ENCODE measurements at regions not wholly inside any gene's neighbourhood (a gene's known extent, or its start where the extent isn't known, plus 50 kb on each side); places are given as distances from the start of the nearest gene placed in this dataset.

DNA sequence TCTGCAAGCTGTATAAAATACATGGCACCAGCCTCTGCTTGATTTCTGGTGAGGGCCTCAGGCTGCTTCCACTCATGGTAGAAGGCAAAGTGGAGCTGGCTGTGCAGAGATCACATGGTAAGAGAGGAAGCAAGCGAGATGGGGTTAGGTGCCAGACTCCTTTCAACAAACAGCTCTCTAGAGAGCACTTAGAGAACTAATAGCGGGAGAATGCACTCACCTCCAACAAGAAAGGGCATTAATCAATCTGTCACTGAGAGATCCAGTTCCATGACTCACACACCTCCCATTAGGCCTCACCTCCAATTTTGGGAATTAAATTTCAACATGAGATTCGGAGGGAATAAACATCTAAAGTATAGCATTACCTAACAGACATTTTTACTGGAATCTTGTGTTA, 644.1 kb upstream of the ARRDC4 start:
- DNase-seq (ENCODE audit: low read depth), result peak; percentile 41
- in situ Hi-C loops (cut with HindIII; ENCODE audit: low pct_unique_long_range_greater_than_20kb, low sequenced_read_pairs), result no loop called here

DNA sequence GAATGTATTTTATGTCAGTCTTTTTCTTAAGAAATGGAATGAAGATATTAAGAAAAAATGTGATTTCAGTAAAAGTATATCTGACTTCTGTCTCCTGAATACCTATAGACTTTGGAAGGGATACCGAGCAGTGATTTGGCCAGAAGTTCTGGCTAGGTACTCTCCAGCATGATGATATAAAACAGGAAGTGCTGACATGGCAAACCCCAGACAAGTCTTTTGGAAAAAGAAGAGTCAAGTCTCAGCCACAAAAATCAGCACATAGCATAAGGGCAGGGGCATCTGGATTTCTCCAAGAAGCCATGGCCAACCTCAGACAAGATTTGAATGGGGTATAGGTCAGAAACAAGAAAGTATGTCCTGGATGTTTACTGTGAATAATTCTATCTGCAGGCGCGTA, 643.3 kb upstream of the ARRDC4 start:
- DNase-seq (ENCODE audit: low read depth), result no peak
- in situ Hi-C loops (cut with HindIII; ENCODE audit: low pct_unique_long_range_greater_than_20kb, low sequenced_read_pairs), result no loop called here

DNA sequence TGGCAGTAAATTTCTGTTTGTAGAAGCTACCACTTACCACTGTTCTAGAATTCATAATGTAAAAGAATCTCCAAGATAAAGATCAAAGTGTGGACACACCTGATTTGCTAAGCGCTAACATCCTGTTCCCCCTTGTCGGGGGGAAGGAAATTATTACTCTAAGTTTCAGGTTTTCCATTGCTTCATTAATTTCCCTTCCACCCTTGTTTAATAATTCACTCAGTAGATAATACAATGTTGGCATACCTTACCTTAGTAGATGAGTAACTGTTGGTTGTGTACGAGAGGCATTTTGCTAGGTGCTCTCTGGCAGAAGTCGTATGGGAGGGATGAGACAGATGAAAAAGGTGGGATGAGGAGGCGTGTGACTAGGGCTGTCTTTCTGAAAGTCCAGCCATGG, 641.2 kb upstream of the ARRDC4 start:
- in situ Hi-C loops (cut with HindIII; ENCODE audit: low pct_unique_long_range_greater_than_20kb, low sequenced_read_pairs), result no loop called here
- peak; percentile 95 for DNase-seq (ENCODE audit: low read depth)

DNA sequence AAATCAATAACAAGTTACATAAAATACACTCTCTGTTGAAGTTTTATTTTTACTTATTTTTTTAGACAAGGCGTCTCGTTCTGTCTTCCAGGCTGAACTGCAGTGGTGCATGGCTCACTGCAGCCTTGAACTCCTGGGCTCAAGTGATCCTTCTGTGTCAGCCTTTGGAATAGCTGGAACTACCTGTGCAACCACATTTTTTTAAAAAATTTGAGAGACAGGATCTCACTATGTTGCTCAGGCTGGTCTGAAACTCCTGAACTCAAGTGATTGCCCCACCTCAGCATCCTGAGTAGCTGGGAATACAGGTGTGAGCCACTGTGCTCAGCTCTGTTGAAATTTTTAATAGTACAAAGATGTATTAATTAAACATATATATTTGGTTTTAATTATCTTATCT, 614.3 kb upstream of the ARRDC4 start:
- in situ Hi-C loops (cut with HindIII; ENCODE audit: low pct_unique_long_range_greater_than_20kb, low sequenced_read_pairs), result no loop called here
- no peak for DNase-seq (ENCODE audit: low read depth)

DNA sequence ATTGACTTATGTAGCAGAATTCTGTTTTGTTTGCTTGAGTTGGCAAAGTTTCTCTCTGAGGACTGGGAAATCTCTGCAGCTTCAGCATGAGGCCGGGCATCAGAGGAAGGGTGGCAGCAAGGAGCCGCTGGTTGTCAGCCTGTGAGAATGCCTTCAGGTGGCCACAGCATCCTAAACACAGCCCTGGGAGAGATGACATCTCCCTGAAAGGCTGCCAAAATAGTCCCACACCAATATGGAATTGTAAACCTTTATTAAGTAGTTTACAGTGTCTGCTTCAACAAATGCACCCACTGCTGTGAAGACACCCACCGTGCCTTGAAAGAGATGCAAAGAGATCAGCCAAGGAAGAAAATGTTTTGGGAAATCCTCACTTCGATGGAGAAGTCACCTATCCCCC, 609.7 kb upstream of the ARRDC4 start:
- DNase-seq (ENCODE audit: low read depth), result no peak
- in situ Hi-C loops (cut with HindIII; ENCODE audit: low pct_unique_long_range_greater_than_20kb, low sequenced_read_pairs), result no loop called here

DNA sequence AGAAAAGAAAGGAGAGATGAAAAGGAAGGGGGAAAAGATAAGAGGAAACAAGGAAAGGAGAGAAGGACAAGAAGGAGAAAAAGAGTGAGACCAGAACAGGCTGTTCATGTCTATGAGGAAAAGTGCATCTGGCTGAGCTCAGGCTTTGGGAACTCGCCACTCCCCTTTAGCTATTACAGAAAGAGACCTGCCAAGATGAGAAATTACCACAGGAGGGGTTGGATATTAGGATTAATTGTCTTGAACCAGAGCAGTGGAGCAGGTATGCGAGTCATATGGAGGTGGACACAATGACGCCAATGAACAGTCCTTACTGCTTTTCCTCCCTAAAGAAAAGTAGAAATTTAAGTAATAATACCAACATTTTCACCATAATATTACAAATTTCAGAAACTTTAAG, 577.0 kb upstream of the ARRDC4 start:
- in situ Hi-C loops (cut with HindIII; ENCODE audit: low pct_unique_long_range_greater_than_20kb, low sequenced_read_pairs), result no loop called here
- no peak for DNase-seq (ENCODE audit: low read depth)

DNA sequence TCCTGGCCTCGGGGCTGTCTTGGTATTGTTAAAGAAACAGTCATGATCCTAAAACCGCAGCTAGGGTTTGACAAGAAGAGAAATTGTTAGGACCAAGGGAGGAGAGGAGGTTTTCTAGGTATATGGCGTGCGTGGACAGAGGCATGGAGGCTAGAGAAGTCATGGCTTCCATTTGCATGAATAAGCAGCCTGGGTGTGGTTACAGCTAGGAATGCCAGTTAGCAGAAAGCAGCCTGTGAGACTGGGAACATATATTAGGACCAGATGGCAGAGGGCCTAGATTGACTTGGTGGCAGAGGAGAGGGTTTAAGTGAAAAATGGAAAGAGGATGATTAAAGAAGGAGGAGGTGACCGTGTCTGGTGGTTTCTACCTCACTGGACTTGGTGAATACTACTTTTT, 573.6 kb upstream of the ARRDC4 start:
- in situ Hi-C loops (cut with HindIII; ENCODE audit: low pct_unique_long_range_greater_than_20kb, low sequenced_read_pairs), result no loop called here
- no peak for DNase-seq (ENCODE audit: low read depth)

DNA sequence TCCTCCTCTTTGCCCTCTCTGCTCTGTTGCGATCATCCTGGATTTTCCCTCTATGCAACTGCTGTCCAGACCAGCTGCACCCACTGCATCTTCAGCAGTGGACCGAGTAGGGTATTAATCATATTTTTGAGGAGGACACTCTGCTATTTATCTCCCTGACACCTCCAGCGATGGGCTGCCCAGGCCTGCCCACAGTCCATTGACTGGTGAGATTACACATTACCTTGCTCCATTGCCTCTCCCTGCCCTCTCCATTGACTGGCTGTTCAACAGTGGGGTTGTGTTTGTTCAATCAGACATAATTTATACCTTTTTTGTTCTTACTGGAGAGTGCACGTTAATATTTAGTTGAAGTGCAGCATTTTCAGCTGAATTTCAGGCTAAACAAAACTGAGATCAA, 559.3 kb upstream of the ARRDC4 start:
- DNase-seq (ENCODE audit: low read depth), result no peak
- in situ Hi-C loops (cut with HindIII; ENCODE audit: low pct_unique_long_range_greater_than_20kb, low sequenced_read_pairs), result no loop called here

DNA sequence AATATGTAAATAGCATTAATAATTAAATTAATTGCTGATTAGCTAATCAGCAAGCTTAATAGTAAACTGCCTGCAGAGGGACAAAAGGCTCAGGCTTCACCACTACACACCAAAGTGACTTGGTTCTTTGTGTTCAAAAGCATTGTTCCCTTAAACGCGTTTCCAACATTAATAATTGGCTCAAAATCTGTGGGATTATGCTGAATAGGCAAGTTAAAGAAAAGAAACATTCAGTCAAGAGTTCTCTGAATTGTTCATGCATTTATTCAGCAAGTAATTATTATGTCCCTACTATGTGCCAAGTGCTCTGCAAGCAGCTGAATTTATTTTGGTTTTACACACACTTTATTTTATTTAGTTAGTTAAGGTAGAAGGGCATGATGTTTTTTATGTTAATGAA, 558.5 kb upstream of the ARRDC4 start:
- in situ Hi-C loops (cut with HindIII; ENCODE audit: low pct_unique_long_range_greater_than_20kb, low sequenced_read_pairs), result no loop called here

DNA sequence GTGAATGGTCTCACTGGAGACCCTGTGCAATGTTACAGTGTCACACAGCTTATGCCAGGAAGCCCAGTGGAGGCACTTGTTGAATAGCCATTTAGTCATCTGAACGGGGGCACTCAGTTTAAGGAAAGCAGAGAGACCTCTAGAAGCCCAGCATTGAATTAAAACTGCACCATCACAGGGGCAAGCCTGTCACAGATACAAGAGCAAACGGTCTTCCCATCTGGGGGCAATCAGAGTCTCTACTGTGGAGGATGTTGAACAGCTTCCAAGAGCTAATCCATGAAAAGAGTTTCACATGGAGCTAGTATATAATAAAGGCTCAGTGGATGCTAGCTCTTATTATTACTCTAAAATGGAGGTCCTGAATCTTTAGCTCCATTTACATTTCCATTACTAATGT, 553.7 kb upstream of the ARRDC4 start:
- no peak for DNase-seq (ENCODE audit: low read depth)
- in situ Hi-C loops (cut with HindIII; ENCODE audit: low pct_unique_long_range_greater_than_20kb, low sequenced_read_pairs), result no loop called here

More for the DNA sequence above, 558.5 kb upstream of the ARRDC4 start:
- no peak for DNase-seq (ENCODE audit: low read depth)

DNA sequence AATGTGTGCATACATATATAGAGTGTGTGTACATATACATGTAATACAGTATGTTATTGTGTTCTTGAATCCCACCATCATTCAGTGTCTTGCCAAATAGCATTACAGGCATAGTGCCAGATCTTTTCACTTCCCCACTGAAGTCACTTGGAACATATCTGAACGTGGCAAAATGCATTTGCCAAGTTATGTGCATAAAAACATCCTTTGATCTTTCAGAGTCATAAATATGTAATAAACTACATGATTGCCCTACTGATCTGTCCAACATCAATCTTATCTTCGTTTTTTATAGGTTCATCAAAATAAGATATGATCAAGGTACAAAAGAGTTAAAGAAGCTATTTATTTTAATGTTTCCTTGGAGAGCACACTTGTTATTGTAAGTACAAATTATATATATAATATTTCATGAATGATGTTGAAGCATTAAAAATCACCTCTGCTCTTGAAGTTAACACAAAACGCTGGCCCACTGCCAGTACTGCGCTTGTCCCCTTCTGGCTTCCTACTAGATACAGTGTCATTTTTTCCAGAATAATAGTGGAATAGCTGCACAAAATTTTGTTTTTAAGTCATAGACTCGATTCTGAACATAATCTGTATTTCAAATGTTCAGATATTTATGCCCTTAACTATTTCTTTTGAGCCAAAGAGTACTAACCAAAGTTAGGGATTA, 549.5 kb upstream of the ARRDC4 start:
- DNase-seq (ENCODE audit: low read depth), result no peak
- in situ Hi-C loops (cut with HindIII; ENCODE audit: low pct_unique_long_range_greater_than_20kb, low sequenced_read_pairs), result no loop called here

DNA sequence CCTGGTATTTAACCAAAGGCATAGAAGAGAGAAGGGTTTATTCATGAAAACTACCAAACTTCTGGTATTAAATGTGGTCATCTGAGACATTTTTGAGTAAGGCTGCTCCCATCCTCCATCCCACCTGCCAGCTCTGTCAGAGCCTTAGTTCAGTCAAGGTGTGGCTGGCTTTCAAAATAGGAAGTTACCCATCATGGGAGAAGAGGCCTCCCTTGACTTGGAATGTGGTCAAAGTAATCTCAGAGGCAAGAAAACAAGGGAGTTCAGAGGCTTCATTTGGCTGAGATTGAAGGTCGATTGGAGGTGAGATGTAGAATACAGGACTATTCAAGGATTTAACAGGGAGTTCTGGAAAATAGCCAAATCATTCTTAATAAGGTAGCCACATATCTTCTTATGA, 540.4 kb upstream of the ARRDC4 start:
- in situ Hi-C loops (cut with HindIII; ENCODE audit: low pct_unique_long_range_greater_than_20kb, low sequenced_read_pairs), result no loop called here
- DNase-seq (ENCODE audit: low read depth), result no peak

DNA sequence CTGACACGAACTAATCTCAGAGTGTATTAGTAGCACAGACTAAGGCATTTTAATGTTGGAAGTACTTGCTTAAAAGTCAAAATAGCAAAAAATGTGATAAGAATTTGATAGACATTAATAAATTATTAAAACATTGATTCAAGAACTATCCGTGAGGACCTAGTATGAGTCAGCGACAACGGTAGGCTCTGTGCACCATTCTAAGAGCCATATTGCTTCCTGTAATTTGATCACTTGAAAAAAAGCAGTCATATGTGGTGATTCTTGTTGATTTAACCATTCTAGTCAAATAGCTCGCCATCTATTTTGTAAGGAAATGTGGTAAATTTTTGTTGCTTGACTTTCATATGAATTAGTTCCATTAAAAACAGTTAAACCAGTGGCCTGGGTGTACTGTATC, 534.9 kb upstream of the ARRDC4 start:
- DNase-seq (ENCODE audit: low read depth), result peak; percentile 5
- in situ Hi-C loops (cut with HindIII; ENCODE audit: low pct_unique_long_range_greater_than_20kb, low sequenced_read_pairs), result no loop called here

DNA sequence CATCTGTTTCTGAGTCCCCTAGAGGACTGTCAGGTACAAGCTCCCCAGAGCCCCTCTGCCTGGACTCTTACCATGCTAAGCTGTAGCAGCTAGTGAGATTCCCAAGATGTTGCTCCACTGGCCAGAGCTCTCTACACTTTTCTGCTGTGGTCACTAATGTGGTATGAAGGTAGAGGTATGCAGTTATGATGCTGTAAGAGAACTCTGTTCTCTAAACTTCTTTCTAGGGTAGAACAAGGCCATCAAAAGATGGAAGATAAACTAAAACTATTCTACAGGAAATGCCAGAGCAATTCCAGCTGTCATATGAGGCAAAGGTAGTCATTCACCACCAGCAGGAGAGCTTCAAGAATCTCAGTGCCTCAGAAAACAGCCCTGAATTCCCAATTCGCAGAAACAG, 517.4 kb upstream of the ARRDC4 start:
- in situ Hi-C loops (cut with HindIII; ENCODE audit: low pct_unique_long_range_greater_than_20kb, low sequenced_read_pairs), result no loop called here

DNA sequence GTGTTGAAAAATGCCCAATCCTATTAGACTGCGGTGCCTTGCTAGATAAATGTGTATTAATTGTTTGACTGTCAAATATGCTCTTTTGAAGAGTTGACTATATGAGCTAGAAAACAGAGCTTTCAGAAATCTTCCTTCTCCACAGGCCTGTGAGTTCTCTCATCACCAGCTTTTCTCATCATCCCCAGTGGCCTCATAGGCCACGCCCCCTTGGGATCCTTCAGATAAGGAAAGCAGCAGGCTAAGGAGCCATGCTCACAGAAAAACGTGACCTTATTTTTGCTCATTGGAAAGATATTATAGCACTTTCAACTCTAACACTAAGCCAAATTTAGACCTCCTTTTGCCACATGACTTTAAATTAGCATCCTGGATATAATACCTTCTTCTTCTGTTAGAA, 514.4 kb upstream of the ARRDC4 start:
- in situ Hi-C loops (cut with HindIII; ENCODE audit: low pct_unique_long_range_greater_than_20kb, low sequenced_read_pairs), result no loop called here

More for the DNA sequence above, 517.4 kb upstream of the ARRDC4 start:
- DNase-seq (ENCODE audit: low read depth), result no peak

DNA sequence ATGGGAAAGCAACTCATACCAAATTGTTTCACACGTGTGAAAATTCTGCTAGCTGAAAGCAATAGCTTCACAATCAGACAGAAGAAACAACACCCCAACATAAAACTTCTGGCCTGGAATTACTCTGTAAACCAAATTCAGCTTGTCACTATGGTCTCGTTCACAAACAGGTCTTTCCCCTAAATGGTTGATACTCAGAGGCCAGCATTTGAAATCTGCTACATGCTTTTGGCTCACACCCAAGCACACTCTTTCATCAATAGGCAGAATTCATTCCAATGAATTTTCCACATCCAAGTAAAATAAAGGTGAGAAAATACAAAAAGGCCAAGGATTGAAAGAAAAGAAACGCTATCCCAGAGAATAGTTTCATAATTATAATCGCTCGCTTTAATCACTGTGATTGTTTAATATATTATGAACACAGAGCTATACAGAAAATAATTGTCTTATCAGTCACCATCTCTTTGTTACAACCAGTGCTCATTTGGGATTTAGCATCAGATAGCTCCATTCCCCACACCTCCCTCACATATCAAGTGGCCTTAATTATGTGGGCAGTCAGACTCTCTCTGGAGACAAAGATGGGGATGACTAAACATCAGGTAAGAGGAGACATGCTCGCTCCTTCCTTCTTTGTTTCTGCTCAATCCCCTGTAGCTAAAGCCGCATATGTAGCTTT, 503.8 kb upstream of the ARRDC4 start:
- in situ Hi-C loops (cut with HindIII; ENCODE audit: low pct_unique_long_range_greater_than_20kb, low sequenced_read_pairs), result no loop called here
- DNase-seq (ENCODE audit: low read depth), result no peak

More for the DNA sequence above, 514.4 kb upstream of the ARRDC4 start:
- no peak for DNase-seq (ENCODE audit: low read depth)

DNA sequence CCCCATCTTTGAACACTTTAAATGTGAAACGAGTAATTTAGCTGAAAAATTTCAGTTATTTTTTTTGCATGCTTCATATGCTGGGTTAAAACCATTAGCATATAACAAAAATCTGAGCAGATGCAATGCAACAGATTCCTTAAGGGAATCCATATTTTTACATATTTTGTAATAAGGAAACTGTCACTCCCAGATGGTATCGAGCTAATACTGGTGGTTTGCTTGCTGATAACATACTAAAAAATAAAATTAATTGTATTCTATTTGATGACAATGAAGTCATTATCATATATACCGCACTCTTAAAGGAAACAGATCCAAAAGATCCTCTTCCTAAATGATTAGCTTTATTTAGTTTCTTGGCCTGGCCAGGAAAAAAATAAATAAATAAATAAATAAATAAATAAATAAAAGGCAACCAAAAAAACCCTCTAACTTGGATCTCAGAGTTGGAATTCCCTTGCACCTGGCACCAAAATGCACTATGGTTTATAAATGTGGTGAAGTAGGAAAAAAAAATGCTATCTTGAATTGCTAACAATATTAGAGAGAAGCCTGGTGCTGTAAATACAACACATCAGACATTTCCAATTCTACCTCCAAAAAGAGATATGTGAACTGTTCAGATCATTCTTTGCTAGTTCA, 503.2 kb upstream of the ARRDC4 start:
- in situ Hi-C loops (cut with HindIII; ENCODE audit: low pct_unique_long_range_greater_than_20kb, low sequenced_read_pairs), result no loop called here
- DNase-seq (ENCODE audit: low read depth), result no peak

DNA sequence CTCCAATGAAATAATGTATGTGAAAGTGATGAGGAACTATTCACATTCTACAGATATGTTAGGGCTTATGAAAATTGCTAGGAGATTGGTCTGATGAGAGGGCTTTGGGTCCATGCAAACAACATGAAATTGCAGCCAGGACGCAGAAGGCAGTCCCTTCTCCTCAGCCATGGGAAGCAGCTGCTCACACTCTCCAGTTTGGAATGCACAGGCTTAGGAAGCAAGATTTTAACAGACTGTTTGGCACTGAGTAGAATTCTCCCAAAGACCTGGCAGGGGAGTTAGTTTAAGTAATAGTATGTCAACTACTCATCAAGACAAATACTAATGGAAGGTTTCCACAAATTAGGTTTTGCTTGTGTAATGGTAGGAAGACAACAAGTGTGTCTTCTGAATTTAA, 500.7 kb upstream of the ARRDC4 start:
- in situ Hi-C loops (cut with HindIII; ENCODE audit: low pct_unique_long_range_greater_than_20kb, low sequenced_read_pairs), result no loop called here
- no peak for DNase-seq (ENCODE audit: low read depth)

DNA sequence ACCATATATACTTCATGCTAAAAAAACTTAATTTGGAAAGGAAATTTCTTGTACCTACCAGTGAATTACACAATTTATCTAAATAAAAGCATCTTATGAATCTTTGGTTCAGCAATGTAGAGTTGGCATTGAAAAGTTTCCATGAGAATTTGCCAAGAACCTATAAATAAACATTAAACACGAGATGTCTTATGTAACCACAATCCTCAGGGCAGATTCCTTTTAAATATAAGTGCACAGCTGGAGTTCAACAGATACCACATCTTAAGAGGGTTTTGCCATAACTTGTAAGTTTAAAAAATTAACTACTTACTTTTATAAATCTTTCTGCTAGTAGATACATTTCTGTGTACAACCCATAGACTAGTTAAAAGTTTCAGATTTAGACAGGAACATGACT, 499.3 kb upstream of the ARRDC4 start:
- in situ Hi-C loops (cut with HindIII; ENCODE audit: low pct_unique_long_range_greater_than_20kb, low sequenced_read_pairs), result no loop called here
- no peak for DNase-seq (ENCODE audit: low read depth)

DNA sequence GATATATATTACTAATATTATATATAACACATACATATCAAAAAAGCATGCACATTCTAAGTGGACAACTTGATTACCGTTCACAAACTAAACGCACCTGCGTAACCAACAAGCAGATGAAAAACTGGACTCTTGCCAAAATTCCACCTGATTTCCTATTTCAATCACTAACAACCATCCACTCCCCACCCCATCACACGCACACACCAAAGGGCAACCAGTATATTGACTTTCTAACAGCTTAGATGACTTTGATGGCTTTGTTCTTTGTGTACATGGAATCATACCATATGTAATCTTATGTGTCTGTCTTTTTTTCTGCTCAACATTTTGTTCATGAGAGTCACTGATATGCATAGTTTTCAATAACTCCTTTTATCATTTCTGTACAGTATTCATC, 496.8 kb upstream of the ARRDC4 start:
- in situ Hi-C loops (cut with HindIII; ENCODE audit: low pct_unique_long_range_greater_than_20kb, low sequenced_read_pairs), result no loop called here
- DNase-seq (ENCODE audit: low read depth), result no peak
